HG02571 (cell line): ENCODE measurements at regions not wholly inside any gene's neighbourhood (a gene's known extent, or its start where the extent isn't known, plus 50 kb on each side); places are given as distances from the start of the nearest gene placed in this dataset.

Experiments used
- ATAC-seq: cut with Tn5 transposase; IDR thresholded peaks from one replicate; pipeline ENCODE4 v1.9.1; 2021; ENCODE audit warnings: mild to moderate bottlenecking, moderate library complexity; ENCODE audit not compliant: unreplicated experiment

GRCh38 chr7:142380069-142380468 lies 122.2 kb upstream of the PRSS58 start:
- no peak for ATAC-seq

GRCh38 chr7:142379201-142379885 lies 121.5 kb upstream of the PRSS58 start:
- ATAC-seq = no peak

GRCh38 chr7:142377567-142377966 lies 119.7 kb upstream of the PRSS58 start:
- no peak for ATAC-seq

GRCh38 chr7:142376356-142376997 lies 118.6 kb upstream of the PRSS58 start:
- no peak for ATAC-seq

- no peak for ATAC-seq
These were observed 118.0 kb upstream of the PRSS58 start for GRCh38 chr7:142375710-142376313.

- ATAC-seq = no peak
These were observed 114.9 kb upstream of the PRSS58 start for GRCh38 chr7:142372727-142373126.

GRCh38 chr7:142371586-142372377 lies 113.9 kb upstream of the PRSS58 start:
- ATAC-seq = no peak

- ATAC-seq = no peak
These were observed 107.6 kb upstream of the PRSS58 start for GRCh38 chr7:142365410-142365842.

GRCh38 chr7:142364551-142364950 lies 106.7 kb upstream of the PRSS58 start:
- no peak for ATAC-seq

- no peak for ATAC-seq
These were observed 104.5 kb upstream of the PRSS58 start for GRCh38 chr7:142362349-142362748.

- no peak for ATAC-seq
These were observed 101.9 kb upstream of the PRSS58 start for GRCh38 chr7:142359694-142360279.

GRCh38 chr7:142357953-142358520 lies 100.2 kb upstream of the PRSS58 start:
- peak; percentile 88 for ATAC-seq

GRCh38 chr7:142356166-142356565 lies 98.3 kb upstream of the PRSS58 start:
- ATAC-seq = no peak

GRCh38 chr7:142355328-142355727 lies 97.5 kb upstream of the PRSS58 start:
- ATAC-seq = no peak

- no peak for ATAC-seq
These were observed 95.5 kb upstream of the PRSS58 start for GRCh38 chr7:142353147-142354060.

- no peak for ATAC-seq
These were observed 94.7 kb upstream of the PRSS58 start for GRCh38 chr7:142352543-142352942.

- ATAC-seq = no peak
These were observed 93.3 kb upstream of the PRSS58 start for GRCh38 chr7:142351145-142351544.

GRCh38 chr7:142349670-142350405 lies 92.0 kb upstream of the PRSS58 start:
- ATAC-seq = no peak

- ATAC-seq = no peak
These were observed 91.1 kb upstream of the PRSS58 start for GRCh38 chr7:142348921-142349405.
